ENCODE measurements at regions not wholly inside any gene's neighbourhood (a gene's known extent, or its start where the extent isn't known, plus 50 kb on each side); places are given as distances from the start of the nearest gene placed in this dataset.

DNA sequence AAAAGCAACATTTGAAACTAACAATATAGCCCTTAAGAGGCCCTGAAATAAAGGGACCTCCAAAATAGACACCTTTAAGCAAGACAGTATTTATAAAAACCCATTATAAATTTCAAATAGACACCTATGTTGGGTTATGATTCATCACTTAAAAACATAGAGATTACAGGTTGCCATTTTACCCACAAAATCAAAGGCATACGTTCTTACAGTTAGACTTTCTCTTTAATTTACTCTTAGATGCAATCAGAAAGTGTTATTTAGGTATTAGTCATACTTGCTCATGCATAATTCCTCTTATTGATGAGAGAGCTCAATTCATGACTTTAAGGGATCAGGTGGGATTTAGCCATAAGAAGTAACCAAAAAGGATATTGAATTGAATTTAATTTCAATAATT is 51.5 kb upstream of the TMEM200A start:
- no peak for DNase-seq

DNA sequence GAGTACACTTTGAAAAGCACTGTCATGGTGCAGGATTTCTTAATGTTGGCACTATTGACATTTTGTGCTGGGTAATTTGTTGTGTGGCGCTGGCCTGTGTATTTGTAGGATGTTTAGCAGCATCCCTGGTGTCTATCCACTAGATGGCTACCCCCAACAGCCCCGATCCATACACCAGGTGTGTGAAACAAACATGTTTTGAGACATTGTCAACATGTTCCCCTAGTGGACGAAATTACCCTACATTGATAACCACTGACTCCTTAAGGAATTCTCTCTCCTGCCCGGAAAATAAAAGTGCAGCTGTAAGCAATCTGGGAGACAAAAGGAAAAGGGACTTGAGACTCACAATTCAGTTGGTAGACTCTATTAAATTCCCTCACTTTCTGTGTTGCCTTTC is 52.6 kb upstream of the TMEM200A start:
- no peak for DNase-seq

DNA sequence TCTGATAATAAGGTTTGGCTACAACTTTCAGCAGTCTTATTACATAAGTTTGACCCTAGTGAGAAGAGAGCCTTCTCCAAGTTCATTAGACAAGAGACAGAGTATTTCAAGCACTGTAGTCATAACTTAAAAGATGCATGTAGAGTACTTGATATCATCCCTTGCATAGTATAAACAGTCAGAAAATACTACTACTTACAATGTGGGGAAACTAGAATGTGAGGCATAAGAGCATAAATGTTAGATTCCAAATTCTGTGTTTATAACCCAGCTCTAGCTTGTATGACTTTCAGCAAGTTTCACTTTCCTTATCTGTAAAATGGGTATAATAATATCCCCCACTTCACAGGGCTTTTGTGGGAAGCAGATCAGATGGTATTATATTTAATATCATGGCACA is 56.8 kb upstream of the TMEM200A start:
- DNase-seq: no peak

DNA sequence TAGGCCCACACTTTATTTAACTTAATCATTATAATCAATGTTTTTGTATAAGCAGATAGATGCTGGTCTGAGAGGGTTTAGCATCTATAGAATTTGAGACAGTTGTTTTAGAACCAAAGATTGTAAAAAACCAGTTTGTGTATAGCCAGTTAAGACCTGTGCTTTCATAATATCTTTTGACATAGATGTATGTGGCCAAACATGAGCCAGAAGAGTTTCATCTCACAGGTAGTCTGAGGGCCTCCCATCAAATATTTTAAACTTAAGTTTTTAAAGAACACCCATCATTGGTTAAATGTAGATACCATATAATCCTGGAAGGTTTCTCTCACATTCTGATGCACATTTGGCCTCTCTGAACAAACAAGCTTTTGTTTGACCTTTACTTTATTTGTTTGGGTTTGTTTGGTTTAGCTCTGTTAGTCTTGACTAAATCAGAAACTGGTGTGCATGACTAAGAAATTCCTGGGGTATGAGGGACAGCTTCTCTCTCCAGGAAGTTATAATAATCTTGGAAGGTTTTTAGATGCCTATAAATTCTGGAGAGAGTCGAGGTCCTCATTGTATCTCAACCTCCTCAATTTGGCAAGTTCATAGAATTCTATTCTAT is 58.0 kb upstream of the TMEM200A start:
- DNase-seq: no peak

DNA sequence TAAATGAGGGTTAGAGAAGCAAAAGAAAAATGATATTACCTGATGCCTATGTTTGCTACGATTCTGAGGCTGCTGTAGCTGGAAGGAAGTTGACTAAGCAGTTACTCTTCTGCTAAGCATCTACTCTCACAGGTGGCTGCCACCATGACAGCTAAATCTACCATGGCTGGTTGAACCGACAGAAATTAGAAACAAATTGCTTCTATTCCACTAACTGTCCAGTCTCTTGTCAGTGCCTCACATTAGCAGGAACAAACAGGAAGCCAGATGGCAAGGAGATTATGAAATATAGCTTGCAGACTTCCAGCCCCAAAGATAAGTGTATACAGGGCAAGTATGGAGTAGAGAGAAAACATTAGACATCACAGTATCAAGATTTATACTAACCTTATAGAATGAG is 59.4 kb upstream of the TMEM200A start:
- no peak for DNase-seq

DNA sequence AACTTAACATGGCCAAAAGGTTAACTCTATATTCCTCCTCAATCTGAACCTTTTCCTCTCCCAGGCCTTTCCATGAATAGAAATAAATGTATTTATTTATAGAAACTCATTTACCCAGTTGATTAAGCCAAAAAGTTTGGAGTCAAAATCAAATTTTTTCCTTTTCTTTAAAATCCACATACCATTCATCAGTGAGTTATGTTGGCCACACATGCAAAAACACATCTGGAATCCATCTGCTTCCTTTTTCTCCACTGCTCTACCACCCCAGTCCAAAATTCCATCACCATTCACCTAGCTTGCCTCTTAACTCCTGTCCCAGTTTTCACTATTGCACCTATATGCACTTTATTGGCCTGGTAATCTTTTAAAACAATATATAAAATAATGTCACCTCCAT is 62.4 kb upstream of the TMEM200A start:
- no peak for DNase-seq

DNA sequence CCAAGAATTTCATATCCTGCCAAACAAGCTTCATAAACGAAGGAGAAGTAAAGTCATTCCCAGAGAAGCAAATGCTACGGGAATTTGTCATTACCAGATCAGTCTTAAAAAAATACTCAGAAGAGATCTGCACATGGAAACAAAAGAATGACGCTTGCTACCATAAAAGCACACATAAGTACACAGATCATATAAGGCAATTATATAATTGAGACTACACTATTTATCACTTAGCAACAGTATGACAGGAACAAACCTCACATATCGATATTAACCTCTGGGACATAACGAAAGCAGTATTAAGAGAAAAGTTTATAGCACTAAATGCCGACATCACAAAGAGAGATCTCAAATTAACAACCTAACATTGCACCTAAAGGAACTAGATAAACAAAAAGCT is 67.6 kb upstream of the TMEM200A start:
- no peak for DNase-seq

DNA sequence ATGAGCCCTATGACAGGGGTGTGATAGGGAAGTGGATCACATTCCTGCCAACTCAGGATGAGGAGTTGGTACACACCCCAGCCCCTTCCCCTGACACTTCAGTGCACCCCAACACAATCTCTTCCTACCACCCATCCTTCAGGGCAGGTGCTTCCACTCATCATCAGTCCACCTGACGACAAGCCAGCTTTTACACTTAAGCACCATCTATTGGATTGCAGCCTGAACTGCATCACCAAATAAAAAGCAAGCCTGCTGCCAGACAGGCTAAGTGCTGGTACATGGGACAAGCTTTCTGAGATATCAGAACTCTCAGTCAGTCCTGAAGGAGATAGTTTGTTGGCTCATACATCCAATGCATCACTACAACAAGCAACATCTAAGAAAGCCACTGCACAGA is 69.0 kb upstream of the TMEM200A start:
- no peak for DNase-seq

DNA sequence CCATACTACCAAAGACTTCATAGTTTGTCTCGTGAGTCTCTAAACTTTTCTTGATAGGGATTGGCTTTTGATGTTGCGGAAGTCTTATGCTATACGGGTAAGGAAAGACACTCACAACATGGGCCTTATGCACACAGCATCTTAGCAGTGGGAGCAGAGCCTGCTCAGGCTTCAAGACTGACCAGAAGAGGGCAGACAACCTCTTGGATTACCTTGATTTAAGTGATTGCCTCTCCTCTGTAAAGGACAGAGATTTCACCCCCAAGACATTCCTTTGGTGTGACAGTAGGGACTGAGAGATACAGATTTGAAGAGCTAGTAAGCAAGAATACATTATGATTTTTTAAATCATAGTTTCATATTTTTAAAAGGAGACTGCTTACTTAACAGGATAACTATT is 71.0 kb upstream of the SAMD3 start:
- DNase-seq: peak; percentile 3

DNA sequence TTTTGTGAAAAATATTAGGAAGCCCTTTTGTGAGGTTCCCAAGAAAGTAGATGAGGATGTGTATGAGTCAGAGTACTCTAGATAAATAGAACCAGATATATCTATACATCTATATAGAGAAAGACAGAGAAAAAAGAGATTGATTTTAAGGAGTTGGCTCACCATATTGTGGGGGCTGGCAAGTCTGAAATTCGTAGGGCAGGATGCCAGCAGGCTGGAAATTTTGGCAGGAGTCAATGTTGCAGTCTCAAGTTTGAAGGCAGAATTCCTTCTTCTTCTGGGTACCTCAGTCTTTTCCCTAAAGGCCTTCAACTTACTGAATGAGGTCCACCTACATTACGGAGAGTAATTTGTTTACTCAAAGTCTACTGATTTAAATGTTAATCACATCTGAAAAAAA is 65.3 kb upstream of the SAMD3 start:
- no peak for DNase-seq

DNA sequence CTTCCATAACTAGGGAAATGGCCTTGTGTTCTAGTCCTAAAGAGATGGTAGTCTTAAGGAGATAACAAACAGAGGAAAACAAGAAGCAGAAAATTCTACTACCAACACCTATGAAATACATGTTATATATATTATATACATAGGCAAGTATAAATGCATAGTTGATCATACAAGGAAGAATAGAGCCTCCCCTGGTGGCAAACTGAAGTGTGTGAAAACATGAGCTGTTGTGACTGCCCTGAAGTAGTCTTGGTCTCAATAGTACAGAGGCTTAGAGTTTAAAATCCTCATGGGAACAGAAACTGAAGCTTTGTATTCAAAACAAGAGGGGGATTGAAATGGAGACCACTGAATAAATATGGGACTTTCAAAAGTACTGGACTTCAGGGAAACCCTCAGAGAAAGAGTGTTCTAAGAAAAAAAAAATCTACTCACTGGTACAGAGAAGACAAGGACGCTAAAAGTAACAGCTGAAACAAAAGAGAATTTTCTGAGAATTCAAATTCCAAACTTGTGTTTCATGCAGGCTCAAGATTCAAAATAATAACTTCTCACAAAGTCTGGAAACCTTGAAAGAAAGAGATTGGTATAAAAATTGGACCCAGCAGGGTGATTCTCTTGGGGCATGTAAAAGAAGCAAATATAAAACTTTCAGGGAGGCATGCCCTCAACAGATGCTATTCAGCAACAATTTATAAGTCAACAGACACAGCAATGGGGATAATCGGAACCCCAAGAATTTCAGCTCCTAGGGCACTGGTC is 59.7 kb upstream of the SAMD3 start:
- DNase-seq: no peak

DNA sequence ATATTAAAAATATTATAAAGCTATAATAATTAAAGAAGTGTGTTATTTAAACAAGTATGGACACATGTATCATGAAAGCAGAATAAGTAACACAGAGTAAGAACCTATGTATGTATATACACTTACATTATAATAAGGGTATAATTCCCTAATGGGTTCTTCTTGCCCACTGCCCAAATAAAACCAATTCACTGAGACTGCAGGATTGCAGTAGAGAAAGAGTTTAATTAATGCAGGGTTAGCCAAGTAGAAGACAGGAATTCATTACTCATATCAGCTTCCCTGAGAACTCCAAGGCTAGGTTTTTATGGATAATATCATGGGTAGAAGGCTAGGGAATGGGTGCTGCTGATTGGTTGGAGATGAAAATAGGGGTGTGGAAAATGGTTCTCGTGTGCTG is 53.8 kb upstream of the SAMD3 start:
- DNase-seq: no peak

DNA sequence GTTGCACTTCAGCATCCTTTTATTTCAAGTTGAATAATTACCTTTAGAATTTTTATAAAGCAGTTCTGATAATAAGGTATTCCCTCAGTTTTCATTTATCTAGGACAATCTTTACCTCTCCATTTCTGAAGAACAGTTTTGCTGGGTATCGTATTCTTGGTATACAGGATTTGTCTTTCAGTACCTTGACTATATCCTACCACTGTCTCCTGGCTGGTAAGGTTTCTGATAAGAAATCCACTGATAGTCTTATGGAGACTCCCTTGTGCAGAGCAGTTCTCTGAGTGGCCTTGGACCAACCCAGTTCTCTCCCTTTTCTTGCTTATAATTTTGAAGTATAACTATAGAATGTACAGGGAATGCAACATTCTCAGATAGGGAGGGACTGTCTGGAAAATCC is 51.3 kb upstream of the SAMD3 start:
- no peak for DNase-seq

All from activated CD4-positive, alpha-beta T cell treated with anti-CD3 and anti-CD28 coated beads, Interleukin-2, amount 50 U/mL, for 1 hour (primary cell).